NK-92 (cell line): ENCODE measurements at regions not wholly inside any gene's neighbourhood (a gene's known extent, or its start where the extent isn't known, plus 50 kb on each side); places are given as distances from the start of the nearest gene placed in this dataset.
"Not testable (repeated sequence)": the region's sequence is repeated elsewhere in the genome, so short reads cannot be mapped to it uniquely, and the experiment has no call there.

Experiments
- DNase-seq: peaks from one replicate; lab custom pipeline; 2025; ENCODE audit not compliant: unreplicated experiment; lab: John Stamatoyannopoulos, UW

DNA sequence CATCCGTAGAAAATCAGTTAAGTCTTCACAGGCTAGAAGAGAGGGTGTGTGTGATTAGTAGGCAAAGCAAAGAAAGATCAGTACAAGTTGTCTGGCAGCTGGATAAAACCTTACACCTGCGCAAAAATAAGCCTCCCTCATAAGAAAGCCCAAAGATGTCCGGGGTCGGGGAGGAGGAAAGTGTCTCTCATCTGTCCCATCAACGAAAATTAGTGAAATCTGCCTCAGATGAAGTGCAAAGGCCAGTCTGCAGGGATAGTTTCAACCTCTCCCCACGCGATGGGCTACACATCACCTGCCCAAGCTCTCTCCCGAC lies 333.9 kb downstream of the SRGAP2C start:
- DNase-seq, result no peak

DNA sequence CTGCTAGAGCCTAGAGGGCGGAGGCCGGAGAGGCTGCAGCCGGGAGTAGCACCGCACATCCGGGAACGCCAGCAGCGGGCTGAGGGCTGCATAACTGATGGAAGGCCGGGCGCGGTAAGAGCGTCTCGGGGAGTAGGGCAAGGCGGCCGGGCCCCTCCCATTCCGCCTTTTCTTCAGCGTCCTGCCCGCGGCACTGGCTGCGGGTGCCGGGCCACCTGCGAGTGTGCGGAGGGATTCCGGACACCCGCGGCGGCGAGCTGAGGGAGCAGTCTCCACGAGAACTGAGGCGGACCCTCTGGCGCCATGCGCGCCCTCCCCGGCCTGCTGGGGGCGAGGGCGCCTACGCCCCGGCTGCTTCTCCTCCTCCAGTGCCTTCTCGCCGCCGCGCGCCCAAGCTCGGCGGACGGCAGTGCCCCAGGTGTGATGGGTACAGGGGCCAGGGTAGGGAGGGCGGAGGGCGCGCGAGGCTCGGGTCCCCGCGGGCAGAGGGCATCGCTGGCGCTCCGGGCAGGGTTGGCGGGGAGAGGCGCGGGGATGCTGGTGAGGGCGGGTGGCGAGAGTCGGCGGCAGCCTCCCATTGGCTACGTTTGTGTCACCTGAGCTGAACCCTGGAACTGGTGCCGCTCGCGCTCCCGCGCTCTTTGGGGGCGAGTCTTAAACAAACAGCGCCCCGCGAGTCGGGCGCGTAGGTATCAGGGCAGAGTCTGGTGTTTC lies 334.4 kb downstream of the SRGAP2C start:
- peak; percentile 36 for DNase-seq

DNA sequence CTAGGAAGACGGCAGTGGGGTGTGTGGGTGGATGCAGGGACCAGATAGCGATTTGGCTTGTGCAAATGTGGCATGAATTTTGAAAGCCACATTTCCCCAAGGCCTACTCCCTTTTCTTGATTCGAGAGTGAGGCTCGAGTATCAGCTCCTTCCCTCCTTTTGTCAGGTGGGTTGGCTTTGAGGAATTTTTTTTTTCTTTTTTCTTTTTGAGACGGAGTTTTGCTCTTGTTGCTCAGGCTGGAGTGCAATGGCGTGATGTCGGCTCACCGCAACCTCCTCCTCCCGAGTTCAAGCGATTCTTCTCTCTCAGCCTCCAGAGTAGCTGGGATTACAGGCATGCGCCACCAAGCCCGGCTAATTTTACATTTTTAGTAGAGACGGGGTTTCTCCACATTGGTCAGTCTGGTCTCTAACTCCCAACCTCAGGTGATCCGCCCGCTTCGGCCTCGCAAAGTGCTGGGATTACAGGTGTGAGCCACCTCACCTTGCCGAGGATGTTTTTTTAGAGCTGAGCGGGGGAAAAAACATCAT lies 335.0 kb downstream of the SRGAP2C start:
- not testable (repeated sequence) for DNase-seq

DNA sequence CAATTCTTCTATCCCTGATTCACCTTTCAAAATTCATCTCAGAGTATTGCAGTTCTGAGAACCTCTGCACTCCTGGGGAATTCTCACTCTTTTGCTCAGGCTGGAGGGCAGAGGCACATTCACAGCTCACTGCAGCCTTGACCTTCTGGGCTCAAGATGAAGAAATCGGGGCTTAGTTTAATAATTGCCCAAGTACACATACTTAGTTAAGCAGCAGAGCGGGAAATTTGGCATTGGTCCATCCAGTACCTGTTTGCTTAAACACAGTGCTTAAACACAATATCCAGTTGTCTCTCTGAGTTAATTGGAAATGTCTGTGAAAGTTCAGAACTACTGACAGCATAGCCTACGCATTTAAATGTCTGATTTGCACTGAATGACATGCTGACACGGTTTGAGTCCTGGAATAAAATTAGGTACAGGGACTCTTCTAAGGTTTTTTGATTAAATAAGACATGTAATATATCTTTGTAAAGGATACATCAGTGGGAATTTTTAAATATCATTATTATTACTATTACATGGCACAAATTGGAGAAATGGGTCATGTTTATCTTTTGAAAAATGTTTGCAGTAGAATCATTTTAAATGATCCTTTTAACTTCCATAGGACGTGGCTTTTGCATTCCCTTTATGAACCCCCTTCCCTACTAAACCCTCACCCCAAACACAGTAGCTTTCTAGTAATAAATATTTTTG lies 337.4 kb downstream of the SRGAP2C start:
- no peak for DNase-seq

DNA sequence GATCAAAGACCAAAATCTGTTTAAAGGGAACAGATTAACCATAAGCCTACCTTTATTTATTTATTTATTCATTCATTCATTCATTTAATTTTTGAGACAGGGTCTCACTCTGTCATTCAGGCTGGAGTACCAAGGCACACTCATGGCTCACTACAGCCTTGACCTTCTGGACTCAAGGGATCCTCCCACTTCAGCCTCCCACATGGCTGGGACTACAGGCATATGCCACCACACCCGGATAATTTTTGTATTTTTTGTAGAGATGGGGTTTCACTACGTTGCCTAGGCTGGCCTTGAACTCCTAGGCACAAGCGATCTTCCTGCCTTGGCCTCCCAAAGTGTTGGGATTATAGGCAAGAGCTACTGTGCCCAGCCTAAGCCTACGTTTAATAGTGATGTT lies 338.3 kb downstream of the SRGAP2C start:
- DNase-seq, result not testable (repeated sequence)

DNA sequence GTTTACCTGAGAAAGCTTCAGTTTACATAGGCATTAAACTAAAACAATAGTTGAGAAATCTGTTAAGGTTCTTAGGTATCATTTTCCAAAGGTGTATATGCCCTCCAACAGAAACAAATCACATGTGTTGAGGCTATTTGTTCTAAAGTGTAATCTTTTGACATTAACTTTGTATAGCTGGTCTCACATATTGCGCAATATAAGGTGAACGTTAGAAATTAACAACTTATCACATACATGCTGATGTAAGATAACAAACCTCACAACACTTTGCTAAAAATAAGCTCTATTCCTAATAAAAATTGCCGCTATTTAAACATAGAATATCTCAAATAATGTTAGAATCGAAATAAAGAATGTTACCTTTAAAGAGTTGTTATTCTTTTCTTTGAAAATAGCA lies 340.6 kb downstream of the SRGAP2C start:
- DNase-seq, result no peak

DNA sequence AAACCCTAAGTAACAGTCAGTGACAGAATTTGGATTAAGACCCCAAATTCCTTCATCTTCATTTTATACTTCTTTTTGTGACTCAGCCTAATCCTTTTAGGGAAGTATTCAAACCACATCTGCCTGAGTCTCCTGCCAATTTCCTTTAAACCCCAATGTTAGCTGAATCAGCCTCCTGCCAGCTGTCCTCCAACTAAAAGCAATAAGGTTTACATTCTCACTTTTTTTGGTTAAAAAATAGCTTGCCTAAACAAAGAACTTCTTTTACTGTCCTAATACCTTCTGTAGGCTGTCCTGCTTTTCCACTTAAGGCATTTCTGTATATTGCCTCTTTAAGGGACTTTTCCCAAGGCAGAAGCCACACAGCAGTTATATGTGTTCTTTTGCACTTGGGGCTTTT lies 344.2 kb downstream of the SRGAP2C start:
- DNase-seq, result not testable (repeated sequence)

DNA sequence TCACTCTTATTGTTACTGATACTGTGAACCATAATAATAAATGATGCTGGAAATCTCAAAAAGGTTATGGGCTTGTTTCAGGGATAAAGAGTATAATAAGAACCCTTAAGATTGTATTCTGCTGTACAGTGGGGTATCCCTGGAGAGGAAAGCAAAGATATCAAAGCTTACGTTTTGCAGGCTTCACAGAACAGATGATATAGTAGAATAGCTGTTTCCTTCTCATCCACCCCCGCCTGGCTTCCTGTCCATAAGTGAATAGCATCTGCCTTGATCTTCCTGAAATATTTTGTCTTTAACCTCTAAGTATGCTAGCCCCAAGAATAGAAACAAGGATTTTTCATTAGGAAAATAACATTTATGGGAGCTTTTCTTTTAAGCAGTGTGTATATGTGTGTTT lies 345.3 kb downstream of the SRGAP2C start:
- DNase-seq, result not testable (repeated sequence)

DNA sequence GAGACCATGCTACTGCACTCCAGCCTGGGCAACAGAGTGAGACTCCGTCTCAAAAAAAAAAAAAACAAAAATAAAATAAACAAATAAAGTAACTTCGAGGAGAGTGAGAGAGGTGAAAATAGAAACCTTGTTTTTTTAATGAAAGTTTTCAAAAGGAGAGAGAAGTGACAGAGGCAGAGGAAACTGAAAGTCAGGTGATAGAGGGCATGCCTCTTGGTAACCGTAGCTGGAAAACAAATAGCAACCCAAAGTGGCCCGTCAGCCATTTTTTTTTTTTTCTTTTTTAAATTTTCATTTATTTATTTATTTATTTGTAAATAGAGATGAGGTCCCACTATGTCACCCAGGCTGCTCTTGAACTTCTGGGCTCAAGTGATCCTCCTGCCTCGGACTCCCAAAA lies 347.0 kb downstream of the SRGAP2C start:
- DNase-seq, result not testable (repeated sequence)

DNA sequence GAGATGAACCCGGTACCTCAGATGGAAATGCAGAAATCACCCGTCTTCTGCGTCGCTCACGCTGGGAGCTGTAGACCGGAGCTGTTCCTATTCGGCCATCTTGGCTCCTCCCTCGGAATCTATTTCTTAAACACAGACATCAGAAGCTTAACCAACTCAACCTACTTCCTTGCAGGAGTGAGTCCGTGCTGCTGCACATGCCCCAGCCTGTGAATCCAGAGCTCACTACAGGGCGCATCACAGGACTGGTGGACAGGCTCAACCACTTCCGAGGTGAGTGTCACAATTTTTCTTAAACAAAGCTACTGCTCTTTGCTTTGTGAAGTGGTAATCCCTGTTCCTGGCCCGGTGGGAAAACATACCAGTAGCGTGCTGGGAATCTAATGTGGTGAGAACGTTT lies 353.4 kb downstream of the SRGAP2C start:
- DNase-seq, result not testable (repeated sequence)

DNA sequence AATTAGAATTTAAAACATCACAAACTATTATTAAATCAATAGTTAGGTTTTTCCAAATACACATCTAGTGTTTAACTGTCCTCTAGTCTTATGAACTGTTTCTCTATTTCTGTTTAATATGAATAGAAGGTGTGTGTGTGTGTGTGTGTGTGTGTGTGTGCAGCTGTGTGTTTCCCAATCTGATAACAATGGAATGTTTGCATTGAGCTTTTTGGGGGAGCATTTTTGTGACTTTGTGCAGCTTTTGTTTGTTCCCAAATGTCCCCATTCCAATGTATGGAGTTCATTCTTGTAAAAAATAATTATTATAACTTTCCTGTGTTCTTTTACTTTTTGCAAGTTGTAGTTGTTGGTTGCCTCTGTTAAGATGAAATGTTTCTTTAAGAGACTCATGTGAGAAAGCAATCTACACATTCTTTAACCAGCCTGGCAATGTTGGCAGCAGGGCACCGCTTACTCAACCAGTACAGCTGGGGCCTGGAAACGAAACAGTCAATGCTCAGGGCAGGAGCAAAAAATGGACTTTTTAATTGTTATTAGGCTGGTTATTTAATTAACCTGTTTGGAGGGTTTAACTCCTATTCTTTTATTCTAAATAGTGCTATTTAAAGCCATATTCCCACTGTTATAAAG lies 354.3 kb downstream of the SRGAP2C start:
- DNase-seq, result no peak

DNA sequence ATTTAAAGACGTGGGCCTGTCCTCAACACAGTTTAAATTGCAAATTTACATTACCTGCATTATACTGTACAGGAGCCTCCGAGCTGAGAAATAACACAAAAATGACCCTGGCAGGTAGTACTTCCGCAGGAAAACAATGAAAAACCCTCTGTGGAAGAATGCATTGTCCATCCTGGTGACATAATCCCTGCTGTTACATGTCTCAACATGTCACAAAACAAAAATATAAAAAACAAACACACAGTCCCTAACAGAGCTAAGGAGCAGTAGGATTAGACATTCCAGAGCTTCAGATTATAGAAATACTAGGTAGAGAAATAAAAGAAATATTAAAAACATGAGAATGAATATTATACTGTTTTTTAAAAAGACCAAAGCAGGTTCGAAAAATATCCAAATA lies 359.2 kb downstream of the SRGAP2C start:
- not testable (repeated sequence) for DNase-seq

DNA sequence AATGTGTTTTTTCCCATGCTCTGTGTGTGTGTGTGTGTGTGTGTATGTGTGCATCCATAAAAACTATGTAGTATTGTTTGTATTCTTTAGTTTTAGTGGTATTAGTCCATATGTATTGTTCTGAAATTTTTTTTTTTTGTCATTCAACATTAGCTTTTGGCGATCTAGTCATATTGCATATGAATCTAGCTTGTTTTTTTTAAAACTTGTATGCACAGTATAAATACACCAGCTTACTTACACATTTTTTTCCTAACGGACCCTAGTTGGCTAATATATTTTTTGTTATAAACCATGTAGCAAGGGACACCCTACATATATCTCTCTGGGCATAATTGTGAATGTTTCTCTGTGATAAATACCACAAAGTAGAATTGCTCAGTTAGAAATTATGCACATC lies 359.7 kb downstream of the SRGAP2C start:
- DNase-seq, result no peak

DNA sequence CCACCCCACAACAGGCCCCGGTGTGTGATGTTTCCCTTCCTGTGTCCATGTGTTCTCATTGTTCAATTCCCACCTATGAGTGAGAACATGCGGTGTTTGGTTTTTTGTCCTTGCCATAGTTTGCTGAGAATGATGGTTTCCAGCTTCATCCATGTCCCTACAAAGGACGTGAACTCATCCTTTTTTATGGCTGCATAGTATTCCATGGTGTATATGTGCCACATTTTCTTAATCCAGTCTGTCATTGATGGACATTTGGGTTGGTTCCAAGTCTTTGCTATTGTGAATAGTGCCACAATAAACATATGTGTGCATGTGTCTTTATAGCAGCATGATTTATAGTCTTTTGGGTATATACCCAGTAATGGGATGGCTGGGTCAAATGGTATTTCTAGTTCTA lies 361.1 kb downstream of the SRGAP2C start:
- DNase-seq, result not testable (repeated sequence)

DNA sequence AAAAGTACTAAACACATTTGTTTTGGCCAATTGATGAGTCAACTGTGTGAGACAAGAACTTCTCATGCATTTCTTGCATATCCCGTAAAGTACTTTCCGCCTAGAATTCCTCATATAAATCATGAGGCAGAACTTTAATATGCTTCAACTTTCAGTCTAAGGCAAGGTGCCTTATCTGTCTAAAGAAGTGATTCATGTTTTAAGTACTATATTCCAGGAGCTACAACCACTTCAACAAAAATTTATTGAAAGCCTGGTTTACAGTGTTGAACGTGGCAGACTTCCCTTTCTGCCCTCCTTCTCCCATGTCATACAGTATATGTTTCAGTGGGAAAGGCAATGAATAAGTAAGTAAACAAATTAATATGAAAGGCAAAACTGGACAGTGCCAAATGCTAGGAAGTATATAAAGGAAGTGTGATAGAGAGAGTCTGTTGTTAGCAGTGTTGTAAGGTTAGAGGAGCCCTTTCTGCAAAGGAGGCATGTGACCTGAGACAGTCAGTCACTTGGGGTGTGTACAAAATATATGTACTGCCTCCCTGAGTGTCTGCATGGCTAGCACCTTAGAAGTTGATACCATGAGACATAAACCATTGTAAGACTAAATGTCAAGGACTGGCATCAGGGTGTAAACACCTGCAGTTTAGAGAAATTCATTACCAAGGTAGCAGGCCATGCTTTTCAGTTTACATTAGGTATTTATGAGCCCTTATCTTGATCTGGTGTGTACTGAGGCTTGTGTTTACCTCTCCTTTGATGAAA lies 362.2 kb downstream of the SRGAP2C start:
- DNase-seq, result no peak

DNA sequence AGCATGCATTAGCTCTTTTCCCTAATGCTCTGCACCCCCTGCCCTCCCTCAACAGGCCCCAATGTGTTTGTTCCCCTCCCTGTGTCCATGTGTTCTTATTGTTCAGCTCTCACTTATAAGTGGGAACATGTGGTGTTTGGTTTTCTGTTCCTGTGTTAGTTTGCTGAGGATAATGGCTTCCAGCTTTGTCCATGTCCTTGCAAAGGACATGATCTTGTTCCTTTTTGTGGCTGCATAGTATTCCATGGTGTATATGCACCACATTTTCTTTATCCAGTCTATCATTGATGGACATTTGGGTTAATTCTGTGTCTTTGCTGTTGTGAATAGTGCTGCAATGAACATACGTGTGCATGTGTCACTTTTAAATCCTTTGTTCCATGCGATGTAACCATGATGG lies 363.0 kb downstream of the SRGAP2C start:
- not testable (repeated sequence) for DNase-seq

DNA sequence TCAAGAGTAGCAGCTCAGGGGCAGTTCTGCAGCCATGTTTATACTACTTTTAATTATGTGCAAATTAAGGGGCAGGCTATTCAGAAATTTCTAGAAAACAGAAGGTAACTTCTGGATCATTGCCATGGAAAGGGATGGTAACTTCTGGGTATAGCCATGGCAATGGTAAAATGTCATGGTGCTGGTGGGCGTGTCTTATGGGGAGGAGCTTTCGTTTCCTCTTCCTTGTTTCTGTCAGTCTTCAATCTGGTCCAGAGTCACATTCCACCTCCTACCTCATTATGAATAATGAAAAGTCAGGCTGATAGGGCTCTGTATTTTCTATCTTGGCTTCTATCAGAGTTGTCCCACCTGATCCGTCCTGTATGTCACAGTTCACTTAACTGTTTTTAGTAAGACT lies 366.0 kb downstream of the SRGAP2C start:
- not testable (repeated sequence) for DNase-seq

DNA sequence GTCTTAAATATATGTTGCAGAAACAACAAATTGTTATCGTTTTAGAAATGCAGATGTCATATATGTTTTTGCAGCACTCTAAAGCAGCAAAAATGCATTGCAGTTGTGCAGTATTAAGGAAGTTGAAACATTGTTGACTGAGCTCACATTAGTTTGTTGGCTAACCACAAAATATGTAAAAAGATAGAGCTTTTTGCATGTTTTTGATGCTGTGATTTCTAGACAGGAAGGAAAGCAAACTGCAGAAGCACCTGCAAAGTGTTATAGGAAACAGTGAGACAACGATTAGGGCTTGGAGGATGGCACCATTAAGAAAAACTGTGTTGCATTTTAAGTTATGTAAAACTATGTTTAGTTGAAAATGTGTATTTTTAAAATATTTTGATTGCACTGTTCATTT lies 366.7 kb downstream of the SRGAP2C start:
- not testable (repeated sequence) for DNase-seq

DNA sequence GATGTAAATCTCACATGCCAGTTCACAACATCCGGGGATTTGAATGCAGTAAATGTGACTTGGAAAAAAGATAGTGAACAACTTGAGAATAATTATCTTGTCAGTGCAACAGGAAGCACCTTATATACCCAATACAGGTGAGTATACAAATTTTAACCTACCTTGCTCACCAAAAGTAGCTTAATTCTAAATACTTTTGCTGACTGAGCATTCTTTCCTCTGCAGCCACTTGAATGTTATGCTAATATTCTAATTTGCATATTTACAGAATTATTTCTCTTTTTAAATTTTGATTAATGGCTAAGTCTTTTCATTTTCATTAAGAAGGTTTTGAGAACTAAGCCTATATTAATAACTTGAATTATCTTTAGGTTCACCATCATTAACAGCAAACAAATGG lies 371.8 kb downstream of the SRGAP2C start:
- not testable (repeated sequence) for DNase-seq

DNA sequence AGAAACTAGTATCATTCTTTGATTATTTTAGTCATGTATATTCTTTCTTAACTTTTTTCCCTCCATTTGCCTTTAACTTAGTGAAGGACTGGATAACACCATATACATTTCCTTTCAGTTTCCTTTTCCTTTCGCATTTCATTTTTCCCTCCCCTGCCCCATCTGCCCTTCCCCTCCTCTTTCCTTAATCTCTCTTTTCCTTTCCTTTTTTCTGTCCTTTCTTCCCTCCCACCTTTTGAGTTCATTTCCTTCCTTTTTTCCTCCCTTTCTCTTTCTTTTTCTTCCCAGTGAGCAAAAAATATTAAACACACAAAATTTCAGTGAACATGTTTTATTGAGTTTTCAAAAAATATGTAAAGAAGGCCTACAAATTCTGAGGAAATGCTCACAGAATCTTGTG lies 373.3 kb downstream of the SRGAP2C start:
- not testable (repeated sequence) for DNase-seq

DNA sequence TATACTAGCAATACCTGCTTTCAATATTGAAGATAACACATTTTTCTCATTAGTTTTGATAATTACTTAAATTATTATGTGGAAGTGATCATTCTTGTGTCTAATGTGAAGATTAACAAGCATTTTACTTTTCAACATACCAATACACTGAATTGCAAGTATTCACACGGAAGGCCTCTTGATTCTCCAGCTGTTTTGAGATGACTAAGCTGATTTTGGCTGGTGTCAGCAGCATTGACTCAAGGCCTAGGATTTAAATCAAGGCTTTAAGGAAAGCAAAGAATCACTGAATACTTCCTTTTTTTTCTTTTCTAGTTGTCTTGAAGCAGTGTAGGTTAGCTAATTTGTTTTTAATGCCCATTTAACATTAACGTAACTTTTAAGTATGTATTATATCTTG lies 373.7 kb downstream of the SRGAP2C start:
- DNase-seq, result no peak
